ENCODE measurements at regions not wholly inside any gene's neighbourhood (a gene's known extent, or its start where the extent isn't known, plus 50 kb on each side); places are given as distances from the start of the nearest gene placed in this dataset.

GRCh38 chr7:155138204-155138603 is 68.1 kb downstream of the HTR5A start:
- no peak for DNase-seq

DNA sequence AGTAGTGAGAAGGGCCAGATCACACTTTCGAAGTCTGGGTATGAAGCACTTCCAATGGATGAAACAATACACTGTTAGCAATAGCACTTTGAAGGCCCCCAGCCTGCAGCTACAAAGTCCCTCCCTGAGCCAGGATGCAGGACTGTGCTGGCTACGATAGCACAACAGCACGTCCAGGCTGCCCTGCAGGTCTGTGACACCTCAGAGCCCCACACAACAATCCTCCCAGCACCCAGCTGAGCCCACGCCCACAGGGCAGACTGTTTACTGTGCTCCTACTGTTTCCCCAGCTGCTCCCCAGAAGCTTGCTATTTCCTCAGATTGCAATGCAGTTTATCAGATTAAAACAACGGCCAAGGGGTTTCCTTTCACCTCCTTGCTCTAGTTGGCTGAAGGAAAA is 71.4 kb downstream of the HTR5A start:
- DNase-seq = no peak

DNA sequence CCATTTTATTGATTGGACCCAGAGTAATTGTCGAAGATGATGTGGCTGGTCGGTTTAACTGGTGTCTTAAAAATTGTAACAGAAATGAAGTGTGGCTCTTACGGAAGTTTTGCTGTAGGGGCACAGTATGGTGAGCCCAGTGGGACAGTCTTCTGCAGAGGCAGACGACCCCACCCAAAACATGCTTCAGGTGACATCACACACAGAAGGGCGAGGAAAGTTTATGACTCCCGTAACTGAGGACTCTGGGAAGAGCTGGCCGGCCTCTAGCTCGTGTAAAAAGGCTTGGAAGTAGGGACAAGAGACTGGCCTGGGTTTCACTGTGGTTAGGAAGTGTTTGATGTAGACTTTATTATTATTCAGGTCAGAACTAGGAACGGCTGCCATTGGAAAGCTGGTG is 73.3 kb downstream of the HTR5A start:
- no peak for DNase-seq

DNA sequence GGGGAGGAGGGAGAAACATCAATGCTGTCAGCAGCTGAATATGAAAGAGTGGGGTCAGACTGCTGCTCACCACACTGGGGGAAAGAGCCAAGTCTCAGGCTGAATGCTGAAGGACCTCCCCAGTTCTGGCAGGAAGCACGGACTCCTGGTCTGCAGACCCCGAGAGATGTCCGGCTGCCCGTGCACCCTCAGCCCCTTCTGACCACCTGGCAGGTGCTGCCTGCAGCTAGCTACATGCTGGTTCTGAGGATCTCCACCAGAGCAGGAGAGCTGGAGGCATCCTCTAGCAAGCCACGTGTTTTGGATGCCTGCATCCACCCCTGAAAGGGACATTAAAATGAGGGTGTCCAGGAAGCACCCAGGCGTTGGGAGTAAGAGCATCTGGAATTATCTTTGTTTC is 74.2 kb downstream of the HTR5A start:
- no peak for DNase-seq

- no peak for DNase-seq
These were observed 75.5 kb downstream of the HTR5A start for GRCh38 chr7:155145477-155146255.

GRCh38 chr7:155147172-155147571 is 77.0 kb downstream of the HTR5A start:
- no peak for DNase-seq

GRCh38 chr7:155147624-155148023 is 77.5 kb downstream of the HTR5A start:
- DNase-seq = no peak

DNA sequence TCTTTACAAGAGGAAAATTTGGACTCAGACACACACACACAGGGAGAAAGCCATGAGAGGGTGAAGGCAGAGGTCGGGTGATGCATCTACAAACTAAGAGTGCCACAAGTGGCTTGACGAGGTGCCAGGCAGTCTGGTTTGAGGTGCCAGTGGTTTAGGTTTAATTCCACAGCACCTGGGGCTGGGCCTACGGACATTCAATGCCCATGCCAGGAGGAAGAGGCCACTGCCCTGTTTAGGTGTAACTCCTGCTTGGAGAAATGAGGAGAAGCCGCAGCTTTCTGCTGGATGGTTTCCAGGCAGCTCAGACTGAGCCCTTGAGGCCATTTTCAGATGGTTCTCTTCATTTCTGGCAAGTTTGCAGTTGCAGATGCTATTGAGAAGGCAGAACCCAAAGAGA is 83.6 kb downstream of the HTR5A start:
- no peak for DNase-seq

- no peak for DNase-seq
These were observed 84.5 kb downstream of the HTR5A start for GRCh38 chr7:155154586-155154985.

GRCh38 chr7:155161690-155162089 is 91.6 kb downstream of the HTR5A start:
- DNase-seq = no peak

DNA sequence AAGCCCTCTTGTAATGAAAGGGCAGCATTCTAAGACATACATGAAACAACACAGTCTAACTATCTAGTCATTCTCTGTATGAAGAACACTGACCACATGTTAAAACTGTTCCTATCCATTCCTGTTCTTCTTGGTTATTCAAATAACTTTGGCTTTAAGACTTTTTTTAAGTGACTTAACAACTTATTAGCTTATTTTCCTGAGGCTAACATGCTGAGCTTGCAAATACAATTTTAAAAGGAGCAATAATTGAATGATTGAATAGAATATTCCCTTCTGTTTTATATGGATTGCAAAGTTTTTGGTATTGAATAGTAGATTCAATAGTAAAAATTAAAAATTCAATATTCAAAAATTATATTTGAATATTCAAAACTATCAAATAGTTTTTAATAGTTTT is 92.3 kb downstream of the HTR5A start:
- no peak for DNase-seq

- DNase-seq = no peak
These were observed 93.6 kb downstream of the HTR5A start for GRCh38 chr7:155163696-155164095.

- DNase-seq = no peak
These were observed 94.2 kb downstream of the HTR5A start for GRCh38 chr7:155164316-155164715.

DNA sequence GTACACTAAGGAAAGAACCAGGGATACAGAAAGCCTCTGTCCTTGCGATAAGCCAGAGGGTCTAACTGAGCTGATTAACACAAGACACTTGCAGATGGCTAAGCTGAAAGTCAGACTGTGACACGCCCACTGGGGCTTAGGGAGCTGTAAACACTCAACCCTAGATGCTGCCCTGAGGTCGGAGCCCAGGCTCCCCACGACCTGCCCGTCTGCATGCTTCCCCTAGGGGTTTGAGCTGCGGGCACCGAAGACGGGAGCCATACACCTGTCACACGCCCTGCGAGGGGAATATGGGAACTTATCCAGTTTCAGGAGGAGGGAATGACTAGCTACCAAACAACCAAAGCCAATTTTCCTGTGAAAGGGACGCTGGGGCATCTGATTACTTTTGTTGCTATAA is 96.0 kb downstream of the HTR5A start:
- DNase-seq = no peak

DNA sequence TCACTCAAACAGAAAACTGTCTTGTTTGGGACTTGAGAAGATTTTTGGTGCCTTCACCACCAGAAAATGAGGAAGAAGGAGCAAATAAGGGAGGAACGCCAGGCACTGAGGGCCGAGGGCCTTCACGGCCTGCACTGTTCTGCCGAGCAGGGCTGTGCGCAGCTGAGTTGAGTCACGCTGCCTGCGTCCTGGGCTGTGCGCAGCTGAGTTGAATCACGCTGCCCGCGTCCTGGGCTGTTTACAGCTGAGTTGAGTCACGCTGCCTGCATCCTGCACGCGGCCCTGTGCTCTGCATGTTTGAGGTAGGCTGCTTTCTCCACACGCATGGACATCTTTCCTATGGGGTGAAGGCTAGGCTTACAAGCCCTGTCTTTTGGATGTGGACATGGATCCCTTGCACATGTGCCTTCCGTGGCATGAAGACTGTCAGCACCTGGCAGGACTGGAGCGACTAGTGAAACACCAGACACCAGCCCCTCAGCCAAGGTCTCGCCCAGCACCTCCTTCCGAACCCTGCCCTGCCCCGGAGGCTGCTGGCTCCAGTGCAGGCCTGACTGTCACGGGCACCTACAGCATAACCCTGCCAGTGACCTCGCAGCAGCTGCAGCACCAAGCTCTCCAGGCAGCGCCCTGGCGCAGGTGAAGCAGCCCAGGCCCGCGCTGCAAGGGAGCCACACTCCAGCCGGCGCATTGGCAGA is 96.7 kb downstream of the HTR5A start:
- no peak for DNase-seq

- no peak for DNase-seq
These were observed 97.7 kb downstream of the HTR5A start for GRCh38 chr7:155167706-155168365.

GRCh38 chr7:155168597-155169480 is 98.7 kb downstream of the HTR5A start:
- no peak for DNase-seq

DNA sequence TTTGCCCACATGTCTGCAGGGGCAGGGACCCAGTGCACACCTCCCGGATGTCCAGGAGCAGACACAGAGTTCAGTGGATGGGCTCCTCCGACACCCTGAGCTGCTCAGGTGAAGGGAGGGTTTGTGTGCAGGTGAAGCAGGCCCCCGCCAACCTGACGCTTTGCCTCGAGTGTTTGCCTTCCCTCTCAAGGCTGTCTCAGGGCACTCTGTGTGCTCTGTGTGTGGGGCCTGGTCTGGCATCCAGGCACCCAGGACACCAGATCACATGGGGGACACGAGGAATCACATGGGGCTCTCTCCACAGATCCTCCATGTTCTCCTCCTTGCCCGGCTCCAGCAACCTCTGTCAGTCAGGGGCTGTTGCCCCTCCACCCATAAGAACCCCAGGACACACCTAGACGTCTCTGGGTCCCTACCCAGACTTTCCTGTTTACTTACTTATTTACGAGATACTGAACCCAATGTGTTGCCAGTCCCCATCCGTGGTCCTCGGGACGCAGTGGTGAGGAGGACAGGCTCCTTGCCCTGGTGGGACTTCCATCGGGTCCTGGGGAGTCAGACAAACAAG is 99.5 kb downstream of the HTR5A start:
- DNase-seq = no peak

DNA sequence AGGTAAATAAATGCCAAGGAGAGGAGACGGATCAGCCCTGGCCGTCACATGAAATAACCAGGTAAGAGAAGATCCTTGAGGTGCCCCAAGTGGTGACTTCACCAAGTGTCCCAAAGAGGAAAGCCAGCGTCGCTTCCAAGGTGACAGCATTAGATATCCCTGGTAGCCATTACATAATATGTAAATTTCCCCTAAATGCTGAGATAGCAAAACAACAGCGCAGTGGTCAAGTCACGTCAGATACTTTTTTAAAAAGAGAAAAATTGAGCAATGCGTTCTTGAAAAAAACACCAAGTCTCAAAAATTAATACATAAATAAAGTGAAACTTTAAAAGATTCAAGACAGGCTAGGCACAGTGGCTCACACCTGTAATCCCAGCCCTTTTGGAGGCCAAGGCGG is 100.2 kb downstream of the HTR5A start:
- DNase-seq = no peak

- DNase-seq = no peak
These were observed 102.0 kb downstream of the HTR5A start for GRCh38 chr7:155172141-155172540.

DNA sequence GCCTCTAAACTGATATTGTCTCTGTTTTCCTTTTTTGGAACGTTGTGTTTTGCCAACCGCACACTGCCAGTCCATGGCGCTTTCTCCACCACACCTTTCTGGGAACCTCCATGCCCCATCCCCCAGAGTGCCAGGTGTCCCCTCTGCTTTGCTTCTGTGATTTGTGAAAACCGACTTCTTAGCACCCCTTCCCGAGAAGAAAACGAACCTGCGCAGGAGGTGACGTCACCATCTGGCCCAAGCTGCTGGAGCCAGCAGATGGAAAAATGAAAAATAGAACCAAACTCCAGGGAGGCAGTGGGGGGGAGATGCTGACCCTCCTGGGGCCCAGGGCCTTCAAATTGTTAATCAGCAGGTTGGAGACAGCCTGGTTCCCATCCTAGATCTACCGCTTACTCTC is 103.8 kb downstream of the HTR5A start:
- DNase-seq = no peak

- DNase-seq = no peak
These were observed 108.0 kb downstream of the HTR5A start for GRCh38 chr7:155178096-155178495.

DNA sequence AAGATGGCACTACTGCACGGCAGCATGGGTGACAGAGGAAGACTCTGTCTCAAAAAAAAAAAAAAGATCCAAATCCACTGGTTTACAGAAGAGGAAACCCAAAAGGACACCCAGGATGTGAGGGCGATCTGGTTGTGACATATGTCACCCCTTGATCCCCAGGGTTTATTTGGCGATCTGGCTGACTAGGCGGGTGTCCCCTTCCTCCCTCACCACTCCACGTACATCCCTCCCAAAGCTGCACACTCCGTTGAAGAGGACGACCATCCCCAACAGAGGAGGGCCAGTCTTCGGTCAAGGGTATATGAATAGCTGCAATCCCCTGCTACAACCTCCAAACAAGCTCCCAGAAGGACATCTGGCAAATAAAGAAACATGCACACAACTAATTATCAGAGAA is 111.6 kb downstream of the HTR5A start:
- DNase-seq = no peak
